ENCODE measurements at regions not wholly inside any gene's neighbourhood (a gene's known extent, or its start where the extent isn't known, plus 50 kb on each side); places are given as distances from the start of the nearest gene placed in this dataset.

DNA sequence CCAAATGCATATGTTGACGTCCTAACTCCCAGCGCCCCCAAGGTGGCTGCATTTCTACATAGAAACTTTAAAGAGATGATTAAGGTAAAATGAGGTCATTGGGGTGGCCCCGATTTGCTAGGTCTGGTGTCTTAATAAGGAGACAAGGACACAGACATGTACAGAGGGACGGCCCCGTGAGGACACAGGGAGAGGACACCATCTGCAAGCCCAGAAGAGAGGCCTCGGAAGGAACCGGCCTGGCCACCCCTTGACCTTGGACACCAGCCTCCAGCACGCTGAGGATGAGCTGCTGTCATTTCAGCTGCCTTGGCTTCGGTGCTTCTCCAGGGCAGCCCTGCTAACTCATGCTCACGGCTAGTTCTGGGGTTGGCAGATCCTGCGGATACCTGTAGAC, 73.2 kb downstream of the MRPL36 start:
- no peak for DNase-seq (ENCODE audit: low read depth, low spot score)
- TF ChIP-seq, protein P1, sequence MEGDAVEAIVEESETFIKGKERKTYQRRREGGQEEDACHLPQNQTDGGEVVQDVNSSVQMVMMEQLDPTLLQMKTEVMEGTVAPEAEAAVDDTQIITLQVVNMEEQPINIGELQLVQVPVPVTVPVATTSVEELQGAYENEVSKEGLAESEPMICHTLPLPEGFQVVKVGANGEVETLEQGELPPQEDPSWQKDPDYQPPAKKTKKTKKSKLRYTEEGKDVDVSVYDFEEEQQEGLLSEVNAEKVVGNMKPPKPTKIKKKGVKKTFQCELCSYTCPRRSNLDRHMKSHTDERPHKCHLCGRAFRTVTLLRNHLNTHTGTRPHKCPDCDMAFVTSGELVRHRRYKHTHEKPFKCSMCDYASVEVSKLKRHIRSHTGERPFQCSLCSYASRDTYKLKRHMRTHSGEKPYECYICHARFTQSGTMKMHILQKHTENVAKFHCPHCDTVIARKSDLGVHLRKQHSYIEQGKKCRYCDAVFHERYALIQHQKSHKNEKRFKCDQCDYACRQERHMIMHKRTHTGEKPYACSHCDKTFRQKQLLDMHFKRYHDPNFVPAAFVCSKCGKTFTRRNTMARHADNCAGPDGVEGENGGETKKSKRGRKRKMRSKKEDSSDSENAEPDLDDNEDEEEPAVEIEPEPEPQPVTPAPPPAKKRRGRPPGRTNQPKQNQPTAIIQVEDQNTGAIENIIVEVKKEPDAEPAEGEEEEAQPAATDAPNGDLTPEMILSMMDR (IDR thresholded peaks at IDR 0.05; ENCODE audit: low read depth, low read length), result no peak
- no peak overlapping the region for H3K4me3 ChIP-seq (ENCODE audit: low read depth, low read length)
- in situ Hi-C loops (cut with HindIII; ENCODE audit: low sequenced_read_pairs), result no loop called here

DNA sequence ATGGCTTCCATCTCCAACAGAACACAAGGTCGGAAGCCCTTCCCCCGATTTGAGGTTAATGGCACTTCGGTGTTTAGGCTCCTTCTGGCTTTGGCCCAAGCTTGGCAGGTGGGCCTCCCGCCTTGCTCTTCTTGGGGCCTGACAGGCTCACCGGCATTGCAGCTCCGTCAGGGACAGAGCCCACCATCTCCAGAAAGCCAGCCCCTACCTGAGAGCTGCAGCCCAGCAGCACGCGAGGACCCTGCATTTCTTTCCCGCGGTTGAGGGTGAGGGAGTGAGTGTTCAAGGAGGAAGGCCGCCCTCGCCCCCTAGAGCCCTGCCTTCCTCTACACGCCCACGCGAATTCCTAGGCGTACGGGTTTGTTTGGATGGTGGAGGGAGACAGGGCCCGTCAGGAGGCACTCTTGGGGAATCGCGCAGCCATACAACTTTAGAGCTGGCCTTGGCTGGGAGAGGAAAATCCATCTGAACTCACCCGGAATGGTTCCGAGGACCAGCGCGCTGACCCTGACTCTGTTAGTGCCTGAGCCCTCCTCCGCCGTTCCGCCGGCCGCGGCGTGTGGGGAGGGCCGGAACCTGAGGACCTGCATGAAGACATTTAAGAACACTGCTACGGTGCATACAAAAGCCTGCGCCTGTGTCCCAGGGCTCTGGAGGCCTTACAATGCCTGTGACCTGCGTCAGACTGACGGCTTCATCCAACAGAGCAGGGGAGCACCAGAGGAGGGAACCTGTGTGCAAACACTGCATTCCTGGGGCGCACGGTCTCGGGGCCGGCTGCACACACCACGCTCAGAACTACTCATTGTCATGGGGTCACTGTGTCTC, 73.8 kb downstream of the MRPL36 start:
- in situ Hi-C loops (cut with HindIII; ENCODE audit: low sequenced_read_pairs), result no loop called here
- no peak for DNase-seq (ENCODE audit: low read depth, low spot score)
- TF ChIP-seq, protein P1 (IDR thresholded peaks at IDR 0.05; ENCODE audit: low read depth, low read length), result no peak
- H3K4me3 ChIP-seq (ENCODE audit: low read depth, low read length), result no peak overlapping the region

DNA sequence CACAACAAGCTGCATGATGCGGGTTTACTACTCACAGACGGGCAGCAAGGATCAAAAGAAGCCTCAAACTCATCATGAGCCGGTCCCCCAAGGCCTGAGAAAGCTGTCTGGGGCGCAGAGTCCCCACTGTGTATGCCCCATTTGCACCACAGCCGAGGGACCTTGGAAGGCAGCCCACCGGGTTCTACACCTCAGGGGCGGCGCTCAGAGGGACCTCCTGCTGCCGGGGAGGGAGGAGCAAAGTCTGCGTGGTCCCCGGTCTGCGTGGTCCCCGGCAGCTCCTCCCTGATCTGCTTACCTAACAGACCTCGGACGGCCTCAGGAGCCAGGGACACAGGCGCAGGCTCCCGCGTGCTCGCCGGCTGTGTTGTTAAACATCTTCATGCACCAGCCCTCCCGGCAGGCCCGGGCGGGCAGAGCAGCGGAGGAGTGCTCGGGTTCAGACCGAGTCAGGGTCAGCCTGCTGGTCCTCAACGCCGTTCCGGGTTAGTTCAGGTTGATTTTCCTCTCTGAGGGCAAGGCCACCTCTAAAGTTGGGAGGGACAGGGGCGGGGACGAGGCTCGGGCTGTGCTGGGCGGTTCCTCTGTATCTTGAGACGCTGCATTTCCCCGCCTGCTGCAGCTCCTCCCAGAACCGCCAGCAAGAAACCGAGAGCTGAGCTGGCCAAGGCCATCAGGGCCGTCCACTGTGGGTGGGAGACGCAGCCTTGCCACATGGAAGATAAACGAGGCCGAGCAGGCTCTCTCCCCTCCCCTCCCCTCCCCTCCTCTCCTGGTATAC, 74.6 kb downstream of the MRPL36 start:
- TF ChIP-seq, protein P1 (IDR thresholded peaks at IDR 0.05; ENCODE audit: low read depth, low read length), result no peak
- DNase-seq (ENCODE audit: low read depth, low spot score), result no peak
- H3K4me3 ChIP-seq (ENCODE audit: low read depth, low read length), result no peak overlapping the region
- in situ Hi-C loops (cut with HindIII; ENCODE audit: low sequenced_read_pairs), result no loop called here

DNA sequence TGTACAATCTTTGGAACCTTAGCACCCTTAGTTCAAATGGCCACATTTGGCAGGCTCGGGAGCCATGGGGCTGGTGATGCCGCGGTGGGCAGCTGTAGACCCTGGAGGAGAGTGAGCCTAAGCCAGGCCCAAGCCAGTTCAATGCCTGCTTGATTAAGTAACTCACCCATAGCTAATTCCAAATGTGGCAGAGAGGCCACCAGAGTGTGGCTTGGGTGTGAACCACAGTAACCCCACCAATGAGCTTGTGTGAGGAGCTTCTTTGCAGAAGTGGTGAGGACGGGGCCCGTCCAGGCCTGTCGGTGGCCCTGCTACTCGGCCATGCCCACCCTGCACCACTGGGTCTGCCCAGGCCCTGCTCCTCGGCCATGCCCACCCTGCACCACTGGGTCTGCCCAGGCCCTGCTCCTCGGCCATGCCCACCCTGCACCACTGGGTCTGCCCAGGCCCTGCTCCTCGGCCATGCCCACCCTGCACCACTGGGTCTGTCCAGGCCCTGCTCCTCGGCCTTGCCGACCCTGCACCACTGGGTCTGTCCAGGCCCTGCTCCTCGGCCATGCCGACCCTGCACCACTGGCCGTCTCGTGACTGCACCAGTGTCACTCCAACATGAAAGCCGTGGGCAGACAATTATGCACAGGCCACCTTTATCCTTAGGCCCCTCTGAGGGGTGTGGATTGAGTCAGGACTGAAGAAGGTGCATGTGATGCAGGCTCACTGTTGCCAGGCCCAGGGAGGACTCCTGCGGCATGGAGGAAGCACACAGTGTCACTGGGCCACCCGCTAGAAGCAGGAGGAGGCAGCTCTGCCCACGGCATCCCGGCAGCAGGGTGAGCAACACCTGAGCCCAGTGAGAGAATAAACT, 75.4 kb downstream of the MRPL36 start:
- no peak overlapping the region for H3K4me3 ChIP-seq (ENCODE audit: low read depth, low read length)
- in situ Hi-C loops (cut with HindIII; ENCODE audit: low sequenced_read_pairs), result no loop called here
- no peak for DNase-seq (ENCODE audit: low read depth, low spot score)
- TF ChIP-seq, protein P1 (IDR thresholded peaks at IDR 0.05; ENCODE audit: low read depth, low read length), result no peak

DNA sequence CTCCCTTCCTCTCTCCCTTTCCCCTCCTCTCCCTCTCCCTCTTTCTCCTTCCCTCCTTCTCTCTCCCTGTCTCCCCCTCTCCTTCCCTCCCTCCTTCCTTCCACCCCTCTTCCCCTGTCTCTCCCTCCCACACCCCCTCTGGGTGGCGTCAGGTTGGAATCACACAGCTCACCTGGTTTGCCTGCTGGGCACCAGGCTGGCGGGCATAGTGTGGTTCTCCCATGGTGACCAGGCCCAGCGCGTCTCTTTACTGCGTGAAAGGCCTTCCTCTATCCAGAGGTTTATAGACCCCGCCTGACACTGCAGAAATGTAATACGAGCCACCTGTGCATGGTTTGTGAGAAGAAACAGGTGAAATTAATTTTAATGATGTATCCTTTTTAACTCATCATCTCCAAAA, 76.2 kb downstream of the MRPL36 start:
- in situ Hi-C loops (cut with HindIII; ENCODE audit: low sequenced_read_pairs), result no loop called here

More for the DNA sequence above, 76.2 kb downstream of the MRPL36 start:
- TF ChIP-seq, protein P1 (IDR thresholded peaks at IDR 0.05; ENCODE audit: low read depth, low read length), result no peak
- no peak for DNase-seq (ENCODE audit: low read depth, low spot score)
- H3K4me3 ChIP-seq (ENCODE audit: low read depth, low read length), result no peak overlapping the region
